ENCODE measurements at regions not wholly inside any gene's neighbourhood (a gene's known extent, or its start where the extent isn't known, plus 50 kb on each side); places are given as distances from the start of the nearest gene placed in this dataset.

DNA sequence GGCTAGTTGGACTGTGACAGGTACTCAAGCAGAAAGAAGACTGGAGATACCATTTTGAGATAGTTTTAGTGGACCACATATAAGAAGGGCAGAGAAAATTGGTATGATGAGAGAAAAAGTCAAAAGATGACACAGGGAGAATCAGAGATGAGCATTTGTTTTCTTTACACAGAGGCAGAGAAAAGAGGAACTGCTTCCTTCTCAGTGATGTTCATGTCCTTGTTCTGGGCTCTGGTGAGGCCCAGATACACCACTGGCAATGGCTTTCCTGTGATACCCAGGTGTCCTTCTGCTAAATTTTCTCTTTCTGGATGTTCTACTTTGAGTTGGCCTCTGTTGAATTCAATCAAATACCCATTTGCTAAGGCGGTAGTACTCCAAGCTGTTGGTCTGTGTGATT lies 1782.7 kb upstream of the SEL1L start:
- TF ChIP-seq SIN3A (IDR thresholded peaks at IDR 0.05; ENCODE audit: borderline replicate concordance, insufficient read depth, low read length) (no peak), POLR2AphosphoS5 (IDR thresholded peaks at IDR 0.05; ENCODE audit: low read depth, low read length) (no peak), TAF1 (IDR thresholded peaks at IDR 0.05; ENCODE audit: borderline replicate concordance, insufficient read depth, low read length) (no peak), FOXP2 (optimal IDR thresholded peaks at IDR 0.05; ENCODE audit: borderline replicate concordance, extremely low read depth, extremely low read length, insufficient read depth) (no peak)
- TF ChIP-seq, protein P1, sequence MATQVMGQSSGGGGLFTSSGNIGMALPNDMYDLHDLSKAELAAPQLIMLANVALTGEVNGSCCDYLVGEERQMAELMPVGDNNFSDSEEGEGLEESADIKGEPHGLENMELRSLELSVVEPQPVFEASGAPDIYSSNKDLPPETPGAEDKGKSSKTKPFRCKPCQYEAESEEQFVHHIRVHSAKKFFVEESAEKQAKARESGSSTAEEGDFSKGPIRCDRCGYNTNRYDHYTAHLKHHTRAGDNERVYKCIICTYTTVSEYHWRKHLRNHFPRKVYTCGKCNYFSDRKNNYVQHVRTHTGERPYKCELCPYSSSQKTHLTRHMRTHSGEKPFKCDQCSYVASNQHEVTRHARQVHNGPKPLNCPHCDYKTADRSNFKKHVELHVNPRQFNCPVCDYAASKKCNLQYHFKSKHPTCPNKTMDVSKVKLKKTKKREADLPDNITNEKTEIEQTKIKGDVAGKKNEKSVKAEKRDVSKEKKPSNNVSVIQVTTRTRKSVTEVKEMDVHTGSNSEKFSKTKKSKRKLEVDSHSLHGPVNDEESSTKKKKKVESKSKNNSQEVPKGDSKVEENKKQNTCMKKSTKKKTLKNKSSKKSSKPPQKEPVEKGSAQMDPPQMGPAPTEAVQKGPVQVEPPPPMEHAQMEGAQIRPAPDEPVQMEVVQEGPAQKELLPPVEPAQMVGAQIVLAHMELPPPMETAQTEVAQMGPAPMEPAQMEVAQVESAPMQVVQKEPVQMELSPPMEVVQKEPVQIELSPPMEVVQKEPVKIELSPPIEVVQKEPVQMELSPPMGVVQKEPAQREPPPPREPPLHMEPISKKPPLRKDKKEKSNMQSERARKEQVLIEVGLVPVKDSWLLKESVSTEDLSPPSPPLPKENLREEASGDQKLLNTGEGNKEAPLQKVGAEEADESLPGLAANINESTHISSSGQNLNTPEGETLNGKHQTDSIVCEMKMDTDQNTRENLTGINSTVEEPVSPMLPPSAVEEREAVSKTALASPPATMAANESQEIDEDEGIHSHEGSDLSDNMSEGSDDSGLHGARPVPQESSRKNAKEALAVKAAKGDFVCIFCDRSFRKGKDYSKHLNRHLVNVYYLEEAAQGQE (IDR thresholded peaks at IDR 0.05; ENCODE audit: insufficient read depth in 1 of 2, low read depth in 2 of 2, low read length in 2 of 2), result no peak

DNA sequence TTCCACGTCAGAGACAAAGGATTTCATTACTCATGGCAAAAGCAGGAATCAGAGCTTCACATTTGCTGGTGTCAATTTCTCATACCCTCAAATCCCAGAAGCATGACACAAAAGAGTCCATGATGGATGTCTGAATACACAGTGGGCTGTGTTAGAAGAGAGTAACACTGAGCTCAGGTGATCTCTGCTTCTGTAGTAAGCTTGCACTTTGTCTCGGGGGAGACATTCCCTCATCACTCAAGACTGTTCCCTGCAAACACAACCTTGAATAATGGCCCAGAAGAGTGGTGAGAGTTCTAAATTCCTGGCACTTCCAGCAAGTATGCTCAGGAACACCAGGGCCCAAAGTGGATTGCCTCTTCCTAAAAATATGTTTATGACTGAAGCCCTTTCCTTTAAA lies 1787.2 kb upstream of the SEL1L start:
- TF ChIP-seq TAF1 (IDR thresholded peaks at IDR 0.05; ENCODE audit: borderline replicate concordance, insufficient read depth, low read length) (no peak), SIN3A (IDR thresholded peaks at IDR 0.05; ENCODE audit: borderline replicate concordance, insufficient read depth, low read length) (no peak), FOXP2 (optimal IDR thresholded peaks at IDR 0.05; ENCODE audit: borderline replicate concordance, extremely low read depth, extremely low read length, insufficient read depth) (no peak), POLR2AphosphoS5 (IDR thresholded peaks at IDR 0.05; ENCODE audit: low read depth, low read length) (no peak)
- TF ChIP-seq, protein P1 (IDR thresholded peaks at IDR 0.05; ENCODE audit: insufficient read depth in 1 of 2, low read depth in 2 of 2, low read length in 2 of 2), result no peak

- TF ChIP-seq TAF1 (IDR thresholded peaks at IDR 0.05; ENCODE audit: borderline replicate concordance, insufficient read depth, low read length) (no peak), SIN3A (IDR thresholded peaks at IDR 0.05; ENCODE audit: borderline replicate concordance, insufficient read depth, low read length) (no peak), FOXP2 (optimal IDR thresholded peaks at IDR 0.05; ENCODE audit: borderline replicate concordance, extremely low read depth, extremely low read length, insufficient read depth) (no peak), POLR2AphosphoS5 (IDR thresholded peaks at IDR 0.05; ENCODE audit: low read depth, low read length) (no peak)
- TF ChIP-seq, protein P1 (IDR thresholded peaks at IDR 0.05; ENCODE audit: insufficient read depth in 1 of 2, low read depth in 2 of 2, low read length in 2 of 2), result no peak
Measured at GRCh38 chr14:83331513-83331912, 1797.9 kb upstream of the SEL1L start.

- TF ChIP-seq FOXP2 (optimal IDR thresholded peaks at IDR 0.05; ENCODE audit: borderline replicate concordance, extremely low read depth, extremely low read length, insufficient read depth) (no peak), POLR2AphosphoS5 (IDR thresholded peaks at IDR 0.05; ENCODE audit: low read depth, low read length) (no peak), SIN3A (IDR thresholded peaks at IDR 0.05; ENCODE audit: borderline replicate concordance, insufficient read depth, low read length) (no peak), TAF1 (IDR thresholded peaks at IDR 0.05; ENCODE audit: borderline replicate concordance, insufficient read depth, low read length) (no peak)
- TF ChIP-seq, protein P1 (IDR thresholded peaks at IDR 0.05; ENCODE audit: insufficient read depth in 1 of 2, low read depth in 2 of 2, low read length in 2 of 2), result no peak
Measured at GRCh38 chr14:83342590-83342989, 1808.9 kb upstream of the SEL1L start.

DNA sequence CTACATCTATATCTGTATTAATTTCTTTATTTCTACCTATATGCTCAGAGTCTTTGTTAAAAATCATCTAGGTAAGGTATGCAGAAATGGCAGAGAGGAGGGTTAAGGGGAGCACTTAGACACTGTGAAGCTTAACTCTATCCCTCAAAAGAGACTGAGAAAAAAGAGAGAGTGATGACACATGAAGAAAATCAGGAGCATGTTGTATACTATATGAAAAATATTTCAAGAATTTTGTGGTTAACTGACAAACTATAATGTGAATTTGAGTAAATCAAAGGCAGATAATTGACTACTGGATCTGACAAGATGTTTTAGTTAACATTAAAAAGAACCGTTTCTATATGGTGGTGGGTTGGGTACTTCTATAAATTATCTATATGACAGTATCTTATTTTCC lies 1814.2 kb upstream of the SEL1L start:
- TF ChIP-seq SIN3A (IDR thresholded peaks at IDR 0.05; ENCODE audit: borderline replicate concordance, insufficient read depth, low read length) (no peak), POLR2AphosphoS5 (IDR thresholded peaks at IDR 0.05; ENCODE audit: low read depth, low read length) (no peak), TAF1 (IDR thresholded peaks at IDR 0.05; ENCODE audit: borderline replicate concordance, insufficient read depth, low read length) (no peak), FOXP2 (optimal IDR thresholded peaks at IDR 0.05; ENCODE audit: borderline replicate concordance, extremely low read depth, extremely low read length, insufficient read depth) (no peak)
- TF ChIP-seq, protein P1 (IDR thresholded peaks at IDR 0.05; ENCODE audit: insufficient read depth in 1 of 2, low read depth in 2 of 2, low read length in 2 of 2), result no peak
